Lower lobe of right lung (tissue), 2 donors: ENCODE measurements at regions not wholly inside any gene's neighbourhood (a gene's known extent, or its start where the extent isn't known, plus 50 kb on each side); places are given as distances from the start of the nearest gene placed in this dataset.

ENCODE experiments used
- ATAC-seq, 2 donors: fragments of 200-7000 bp; cut with Tn5 transposase; one replicate each; pipeline ENCODE4 v1.9.1; 2020 to 2022; ENCODE audit warnings: mild to moderate bottlenecking in 2 of 2, moderate library complexity in 2 of 2
- DNase-seq: peaks from one replicate; pipeline ENCODE4 v3.0.0-alpha.2; 2020
- H3K27ac ChIP-seq: fragments of 200-600 bp; one replicate; pipeline ENCODE4 v1.8.0; 2022
- H3K27me3 ChIP-seq: fragments of 200-600 bp; one replicate; pipeline ENCODE4 v1.8.0; 2022; ENCODE audit warnings: low read depth
- H3K36me3 ChIP-seq: fragments of 200-600 bp; one replicate; pipeline ENCODE4 v1.8.0; 2022; ENCODE audit warnings: mild to moderate bottlenecking
- H3K4me1 ChIP-seq: fragments of 200-600 bp; one replicate; pipeline ENCODE4 v1.8.0; 2022
- H3K4me3 ChIP-seq: fragments of 200-600 bp; one replicate; pipeline ENCODE4 v1.8.0; 2022; ENCODE audit warnings: mild to moderate bottlenecking
- H3K9me3 ChIP-seq: fragments of 200-600 bp; one replicate; pipeline ENCODE4 v1.8.0; 2022
- intact Hi-C: fragments of 100-400 bp; cut with DNase I; formaldehyde crosslinking; loops from one replicate; pipeline ENCODE4 v1.11.0; 2022
- TF ChIP-seq, protein P1 (sequence below): fragments of 200-600 bp; IDR thresholded peaks from one replicate; pipeline ENCODE4 v1.8.0; 2022; ENCODE audit warnings: antibody characterized with exemption, mild to moderate bottlenecking
- donor health status: DM: no; HTN: yes; CAD: no; lungs with severe emphysema.

DNA sequence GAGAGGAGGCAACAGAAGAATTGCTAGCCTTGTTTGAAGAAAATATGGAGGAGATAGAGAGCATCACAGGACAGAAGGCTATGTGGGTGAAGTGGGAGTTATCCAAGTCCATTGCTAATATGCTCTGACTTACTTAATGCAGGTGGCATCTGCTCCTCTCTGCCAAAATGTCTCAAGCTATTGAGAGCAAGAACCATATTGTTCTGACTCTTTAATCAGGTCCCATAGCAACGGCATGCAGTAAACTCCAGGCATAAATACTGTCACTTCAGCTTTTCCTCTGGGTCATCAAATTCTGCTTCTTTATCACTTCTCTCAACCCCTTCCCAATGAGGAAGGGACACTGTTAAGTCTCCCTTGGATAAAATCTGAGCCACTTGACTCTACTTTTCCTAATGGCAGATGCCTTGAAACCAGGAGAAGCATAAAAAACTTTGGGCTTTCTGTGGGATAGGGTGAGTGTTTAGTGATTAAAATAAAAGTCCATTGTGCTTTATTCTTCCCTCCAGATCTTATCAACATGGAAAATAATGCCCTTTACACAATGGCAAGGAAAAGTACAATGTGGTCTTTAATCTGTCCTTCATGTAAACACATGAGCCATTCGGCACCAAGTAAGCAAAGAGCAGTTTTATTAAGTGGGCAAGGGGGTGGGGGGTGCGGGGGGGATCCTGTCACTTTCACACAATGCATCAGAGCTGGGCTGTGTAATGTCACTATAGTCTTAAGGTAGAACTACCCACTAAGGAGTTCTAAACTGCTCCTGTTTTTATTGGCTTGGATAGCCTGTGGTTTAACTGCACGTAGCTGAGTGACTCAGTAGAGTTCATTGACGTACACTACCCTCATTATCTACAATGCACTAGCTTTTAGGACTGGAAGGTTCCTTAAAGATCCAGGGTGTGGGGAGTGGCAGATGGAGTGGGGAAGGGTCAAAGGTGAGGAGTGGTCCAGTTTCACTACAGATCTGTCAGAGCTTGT lies 71.0 kb upstream of the TARS1 start:
- H3K36me3 ChIP-seq = no peaks in the 10 kb centered on the region
- DNase-seq = no peak
- no peak overlapping the region for H3K27ac ChIP-seq
- no peak for ATAC-seq
- H3K9me3 ChIP-seq = no peaks in the 10 kb centered on the region
- TF ChIP-seq, protein P1, sequence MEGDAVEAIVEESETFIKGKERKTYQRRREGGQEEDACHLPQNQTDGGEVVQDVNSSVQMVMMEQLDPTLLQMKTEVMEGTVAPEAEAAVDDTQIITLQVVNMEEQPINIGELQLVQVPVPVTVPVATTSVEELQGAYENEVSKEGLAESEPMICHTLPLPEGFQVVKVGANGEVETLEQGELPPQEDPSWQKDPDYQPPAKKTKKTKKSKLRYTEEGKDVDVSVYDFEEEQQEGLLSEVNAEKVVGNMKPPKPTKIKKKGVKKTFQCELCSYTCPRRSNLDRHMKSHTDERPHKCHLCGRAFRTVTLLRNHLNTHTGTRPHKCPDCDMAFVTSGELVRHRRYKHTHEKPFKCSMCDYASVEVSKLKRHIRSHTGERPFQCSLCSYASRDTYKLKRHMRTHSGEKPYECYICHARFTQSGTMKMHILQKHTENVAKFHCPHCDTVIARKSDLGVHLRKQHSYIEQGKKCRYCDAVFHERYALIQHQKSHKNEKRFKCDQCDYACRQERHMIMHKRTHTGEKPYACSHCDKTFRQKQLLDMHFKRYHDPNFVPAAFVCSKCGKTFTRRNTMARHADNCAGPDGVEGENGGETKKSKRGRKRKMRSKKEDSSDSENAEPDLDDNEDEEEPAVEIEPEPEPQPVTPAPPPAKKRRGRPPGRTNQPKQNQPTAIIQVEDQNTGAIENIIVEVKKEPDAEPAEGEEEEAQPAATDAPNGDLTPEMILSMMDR = no peak
- H3K4me1 ChIP-seq = peaks cover 1% of the 10 kb centered on the region
- no peaks in the 10 kb centered on the region for H3K27me3 ChIP-seq
- intact Hi-C loops = no loop called here
- H3K4me3 ChIP-seq = no peak overlapping the region

DNA sequence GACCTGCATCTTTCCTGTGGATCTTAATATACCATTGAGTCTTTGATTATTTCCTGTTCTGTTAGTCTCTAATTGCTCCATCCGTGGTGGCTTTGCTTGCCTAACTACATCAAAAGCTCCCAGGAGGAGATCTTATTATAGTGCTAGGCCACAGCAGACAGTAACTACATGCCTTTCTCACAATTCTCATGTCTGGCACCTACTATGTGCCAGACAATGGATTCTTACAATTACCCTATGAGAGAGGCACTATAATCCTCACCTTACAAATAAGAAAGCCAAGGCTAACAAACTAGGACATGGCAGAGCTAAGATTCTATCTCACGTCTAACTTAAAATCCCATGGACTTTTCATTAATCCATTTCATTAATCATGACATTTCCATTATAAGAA lies 70.3 kb upstream of the TARS1 start:
- no peak for DNase-seq
- ATAC-seq = no peak
- H3K4me1 ChIP-seq = no peaks in the 10 kb centered on the region
- no peaks in the 10 kb centered on the region for H3K9me3 ChIP-seq
- intact Hi-C loops = no loop called here
- no peaks in the 10 kb centered on the region for H3K36me3 ChIP-seq
- no peaks in the 10 kb centered on the region for H3K27me3 ChIP-seq
- H3K4me3 ChIP-seq = no peak overlapping the region
- TF ChIP-seq, protein P1 = no peak
- no peak overlapping the region for H3K27ac ChIP-seq

DNA sequence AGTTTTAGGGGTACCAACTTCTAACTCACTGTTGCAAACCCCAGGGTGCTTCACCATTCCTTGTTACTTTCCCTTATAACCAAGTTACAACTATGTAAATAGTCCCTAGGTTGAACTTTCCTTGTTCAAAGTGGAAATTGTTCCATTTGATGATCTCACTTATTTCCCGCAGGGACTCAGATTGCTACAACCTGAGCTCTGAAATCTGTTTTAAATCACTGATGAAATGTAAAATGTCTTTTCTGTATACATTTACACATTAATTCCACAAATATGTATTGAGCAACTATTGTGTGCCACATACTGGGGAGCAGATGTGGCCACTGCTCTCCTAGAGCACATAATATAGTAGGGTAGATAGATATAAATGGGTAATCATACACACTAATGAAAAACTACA lies 69.1 kb upstream of the TARS1 start:
- TF ChIP-seq, protein P1 = no peak
- H3K27me3 ChIP-seq = no peaks in the 10 kb centered on the region
- intact Hi-C loops = no loop called here
- no peaks in the 10 kb centered on the region for H3K36me3 ChIP-seq
- DNase-seq = no peak
- ATAC-seq = no peak
- no peak overlapping the region for H3K27ac ChIP-seq
- no peaks in the 10 kb centered on the region for H3K4me1 ChIP-seq
- no peak overlapping the region for H3K4me3 ChIP-seq
- H3K9me3 ChIP-seq = no peaks in the 10 kb centered on the region

DNA sequence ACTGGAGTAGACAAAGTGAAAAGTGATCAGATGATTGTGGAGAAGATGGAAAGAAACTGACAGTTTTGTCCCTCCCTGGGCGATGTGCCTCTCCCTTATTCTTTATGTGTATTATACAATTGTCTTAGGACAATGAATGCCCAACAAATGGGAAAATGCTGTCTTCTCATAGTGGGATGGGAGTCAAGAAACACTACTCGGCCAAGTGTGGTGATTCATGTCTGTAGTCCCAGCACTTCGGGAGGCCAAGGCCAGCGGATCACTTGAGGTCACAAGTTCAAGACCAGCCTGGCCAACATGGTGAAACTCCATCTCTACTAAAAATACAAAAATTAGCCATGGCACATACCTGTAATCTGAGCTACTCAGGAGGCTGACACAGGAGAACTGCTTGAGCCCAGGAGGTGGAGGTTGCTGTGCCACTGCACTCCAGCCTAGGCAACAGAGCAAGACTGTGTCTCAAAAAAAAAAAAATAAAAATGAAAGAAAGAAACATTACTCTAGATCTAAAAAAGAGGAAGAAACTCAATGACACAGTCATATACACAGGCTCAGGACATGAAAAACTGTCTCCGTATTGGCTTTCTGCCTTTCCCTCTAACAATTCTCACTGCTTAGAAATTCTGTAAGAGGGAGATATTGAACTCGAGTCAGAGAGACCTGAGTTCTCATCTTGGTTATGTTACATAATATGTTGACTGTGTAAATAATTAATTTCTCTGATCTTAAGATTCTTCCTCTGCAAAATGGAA lies 67.9 kb upstream of the TARS1 start:
- intact Hi-C loops = no loop called here
- H3K9me3 ChIP-seq = no peaks in the 10 kb centered on the region
- no peak overlapping the region for H3K27ac ChIP-seq
- no peaks in the 10 kb centered on the region for H3K27me3 ChIP-seq
- no peak overlapping the region for H3K4me3 ChIP-seq
- ATAC-seq (no peak), DNase-seq (no peak)
- H3K36me3 ChIP-seq = no peaks in the 10 kb centered on the region
- TF ChIP-seq, protein P1 = no peak
- no peaks in the 10 kb centered on the region for H3K4me1 ChIP-seq

DNA sequence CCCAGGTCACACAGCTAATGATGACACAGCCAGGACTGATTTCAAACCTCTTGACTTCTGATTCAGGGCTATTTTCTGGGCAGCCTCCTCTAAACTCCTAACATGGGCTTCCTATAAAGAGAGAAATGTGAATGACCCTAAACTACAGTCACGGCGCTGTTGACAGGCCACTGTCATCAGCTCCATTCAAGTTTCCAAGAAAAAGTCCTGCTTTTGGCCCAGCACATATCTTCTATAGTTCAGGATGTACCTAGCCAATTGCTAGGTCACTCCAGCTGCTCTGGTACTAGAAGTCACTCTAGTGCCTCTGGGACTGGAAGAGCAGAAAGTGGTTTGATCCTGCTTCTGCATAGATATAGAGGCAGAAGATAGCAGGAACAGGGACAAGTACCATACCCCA lies 64.9 kb upstream of the TARS1 start:
- Histone ChIP-seq H3K4me3 (no peak overlapping the region), H3K36me3 (no peaks in the 10 kb centered on the region), H3K27ac (no peak overlapping the region), H3K27me3 (no peaks in the 10 kb centered on the region), H3K9me3 (no peaks in the 10 kb centered on the region), H3K4me1 (no peaks in the 10 kb centered on the region)
- DNase-seq (no peak), ATAC-seq (no peak)
- intact Hi-C loops = no loop called here
- TF ChIP-seq, protein P1 = no peak
